ENCODE measurements at regions not wholly inside any gene's neighbourhood (a gene's known extent, or its start where the extent isn't known, plus 50 kb on each side); places are given as distances from the start of the nearest gene placed in this dataset.

GRCh38 chr11:22497474-22497873 is 128.1 kb downstream of the FANCF start:
- TF ChIP-seq CTCF (IDR thresholded peaks at IDR 0.05; ENCODE audit: poor library complexity, severe bottlenecking) (no peak), POLR2AphosphoS5 (IDR thresholded peaks at IDR 0.05) (no peak), RAD21 (conservative IDR thresholded peaks at IDR 0.05) (no peak), REST (IDR thresholded peaks at IDR 0.05; ENCODE audit: borderline replicate concordance) (no peak), TAF1 (IDR thresholded peaks at IDR 0.05; ENCODE audit: low read depth) (no peak), EZH2 (IDR thresholded peaks at IDR 0.05; ENCODE audit: borderline replicate concordance, insufficient read depth, low read length, poor library complexity, severe bottlenecking) (no peak), EP300 (conservative IDR thresholded peaks at IDR 0.05; ENCODE audit: poor library complexity, severe bottlenecking) (no peak), MXI1 (conservative IDR thresholded peaks at IDR 0.05; ENCODE audit: poor library complexity, severe bottlenecking) (no peak), SMC3 (conservative IDR thresholded peaks at IDR 0.05; ENCODE audit: poor library complexity) (no peak)

Measured in neural cell (in vitro differentiated cells).